ENCODE measurements at regions not wholly inside any gene's neighbourhood (a gene's known extent, or its start where the extent isn't known, plus 50 kb on each side); places are given as distances from the start of the nearest gene placed in this dataset.
"Not testable (repeated sequence)": the region's sequence is repeated elsewhere in the genome, so short reads cannot be mapped to it uniquely, and the experiment has no call there.

DNA sequence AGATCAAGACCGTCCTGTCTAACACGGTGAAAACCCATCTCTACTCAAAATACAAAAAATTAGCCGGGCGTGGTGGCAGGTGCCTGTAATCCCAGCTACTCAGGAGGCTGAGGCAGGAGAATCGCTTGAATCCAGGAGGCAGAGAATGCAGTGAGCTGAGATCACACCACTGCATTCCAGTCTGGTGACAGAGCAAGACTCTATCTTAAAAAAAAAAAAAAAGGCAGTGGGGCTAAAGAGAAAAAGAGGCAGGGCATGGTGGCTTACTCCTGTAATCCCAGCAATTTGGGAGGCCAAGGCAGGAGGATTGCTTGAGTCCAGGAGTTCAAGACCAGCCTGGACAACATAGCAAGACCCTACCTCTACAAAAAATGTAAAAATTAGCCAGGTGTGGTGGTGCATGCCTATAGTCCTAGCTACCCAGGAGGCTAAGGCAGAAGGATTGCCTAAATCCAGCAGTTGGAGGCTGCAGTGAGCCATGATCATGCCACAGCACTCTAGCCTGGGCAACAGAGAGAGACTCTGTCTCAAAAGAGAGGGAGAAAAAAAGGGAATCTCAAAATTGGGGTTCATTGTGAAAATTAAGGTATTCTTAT, 106.4 kb downstream of the SKIDA1 start:
- TF ChIP-seq, protein P1, sequence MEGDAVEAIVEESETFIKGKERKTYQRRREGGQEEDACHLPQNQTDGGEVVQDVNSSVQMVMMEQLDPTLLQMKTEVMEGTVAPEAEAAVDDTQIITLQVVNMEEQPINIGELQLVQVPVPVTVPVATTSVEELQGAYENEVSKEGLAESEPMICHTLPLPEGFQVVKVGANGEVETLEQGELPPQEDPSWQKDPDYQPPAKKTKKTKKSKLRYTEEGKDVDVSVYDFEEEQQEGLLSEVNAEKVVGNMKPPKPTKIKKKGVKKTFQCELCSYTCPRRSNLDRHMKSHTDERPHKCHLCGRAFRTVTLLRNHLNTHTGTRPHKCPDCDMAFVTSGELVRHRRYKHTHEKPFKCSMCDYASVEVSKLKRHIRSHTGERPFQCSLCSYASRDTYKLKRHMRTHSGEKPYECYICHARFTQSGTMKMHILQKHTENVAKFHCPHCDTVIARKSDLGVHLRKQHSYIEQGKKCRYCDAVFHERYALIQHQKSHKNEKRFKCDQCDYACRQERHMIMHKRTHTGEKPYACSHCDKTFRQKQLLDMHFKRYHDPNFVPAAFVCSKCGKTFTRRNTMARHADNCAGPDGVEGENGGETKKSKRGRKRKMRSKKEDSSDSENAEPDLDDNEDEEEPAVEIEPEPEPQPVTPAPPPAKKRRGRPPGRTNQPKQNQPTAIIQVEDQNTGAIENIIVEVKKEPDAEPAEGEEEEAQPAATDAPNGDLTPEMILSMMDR (IDR thresholded peaks at IDR 0.05), result not testable (repeated sequence)
- TF ChIP-seq, protein P2, sequence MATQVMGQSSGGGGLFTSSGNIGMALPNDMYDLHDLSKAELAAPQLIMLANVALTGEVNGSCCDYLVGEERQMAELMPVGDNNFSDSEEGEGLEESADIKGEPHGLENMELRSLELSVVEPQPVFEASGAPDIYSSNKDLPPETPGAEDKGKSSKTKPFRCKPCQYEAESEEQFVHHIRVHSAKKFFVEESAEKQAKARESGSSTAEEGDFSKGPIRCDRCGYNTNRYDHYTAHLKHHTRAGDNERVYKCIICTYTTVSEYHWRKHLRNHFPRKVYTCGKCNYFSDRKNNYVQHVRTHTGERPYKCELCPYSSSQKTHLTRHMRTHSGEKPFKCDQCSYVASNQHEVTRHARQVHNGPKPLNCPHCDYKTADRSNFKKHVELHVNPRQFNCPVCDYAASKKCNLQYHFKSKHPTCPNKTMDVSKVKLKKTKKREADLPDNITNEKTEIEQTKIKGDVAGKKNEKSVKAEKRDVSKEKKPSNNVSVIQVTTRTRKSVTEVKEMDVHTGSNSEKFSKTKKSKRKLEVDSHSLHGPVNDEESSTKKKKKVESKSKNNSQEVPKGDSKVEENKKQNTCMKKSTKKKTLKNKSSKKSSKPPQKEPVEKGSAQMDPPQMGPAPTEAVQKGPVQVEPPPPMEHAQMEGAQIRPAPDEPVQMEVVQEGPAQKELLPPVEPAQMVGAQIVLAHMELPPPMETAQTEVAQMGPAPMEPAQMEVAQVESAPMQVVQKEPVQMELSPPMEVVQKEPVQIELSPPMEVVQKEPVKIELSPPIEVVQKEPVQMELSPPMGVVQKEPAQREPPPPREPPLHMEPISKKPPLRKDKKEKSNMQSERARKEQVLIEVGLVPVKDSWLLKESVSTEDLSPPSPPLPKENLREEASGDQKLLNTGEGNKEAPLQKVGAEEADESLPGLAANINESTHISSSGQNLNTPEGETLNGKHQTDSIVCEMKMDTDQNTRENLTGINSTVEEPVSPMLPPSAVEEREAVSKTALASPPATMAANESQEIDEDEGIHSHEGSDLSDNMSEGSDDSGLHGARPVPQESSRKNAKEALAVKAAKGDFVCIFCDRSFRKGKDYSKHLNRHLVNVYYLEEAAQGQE (IDR thresholded peaks at IDR 0.05; ENCODE audit: insufficient read depth in 1 of 2, low read depth in 2 of 2, low read length in 1 of 2), result not testable (repeated sequence)
- not testable (repeated sequence) for TF ChIP-seq POLR2AphosphoS5 (IDR thresholded peaks at IDR 0.05; ENCODE audit: low read depth, low read length)
